Suppressor macrophage treated with lipopolysaccharide for 1 hour (primary cell): ENCODE measurements at regions not wholly inside any gene's neighbourhood (a gene's known extent, or its start where the extent isn't known, plus 50 kb on each side); places are given as distances from the start of the nearest gene placed in this dataset.
"Not testable (repeated sequence)": the region's sequence is repeated elsewhere in the genome, so short reads cannot be mapped to it uniquely, and the experiment has no call there.

Source experiments
- DNase-seq, 3 donors: peaks; one replicate each; pipeline ENCODE4 v3.0.0-alpha.2; 2020 to 2022

GRCh38 chr2:221752781-221753180 is 180.7 kb upstream of the EPHA4 start:
- DNase-seq = no peak

GRCh38 chr2:221750316-221750715 is 178.2 kb upstream of the EPHA4 start:
- no peak for DNase-seq

- no peak for DNase-seq
These were observed 175.3 kb upstream of the EPHA4 start for GRCh38 chr2:221747289-221747972.

GRCh38 chr2:221741496-221742211 is 169.6 kb upstream of the EPHA4 start:
- no peak for DNase-seq

- no peak for DNase-seq
These were observed 159.5 kb upstream of the EPHA4 start for GRCh38 chr2:221731432-221732145.

- no peak for DNase-seq
These were observed 154.9 kb upstream of the EPHA4 start for GRCh38 chr2:221726894-221727513.

GRCh38 chr2:221724631-221725203 is 152.6 kb upstream of the EPHA4 start:
- no peak for DNase-seq

- not testable (repeated sequence) for DNase-seq
These were observed 152.0 kb upstream of the EPHA4 start for GRCh38 chr2:221724117-221724516.

- no peak for DNase-seq
These were observed 144.6 kb upstream of the EPHA4 start for GRCh38 chr2:221716426-221717303.

GRCh38 chr2:221715523-221716247 is 143.6 kb upstream of the EPHA4 start:
- no peak for DNase-seq

GRCh38 chr2:221710744-221711143 is 138.6 kb upstream of the EPHA4 start:
- no peak for DNase-seq

- DNase-seq = no peak
These were observed 136.8 kb upstream of the EPHA4 start for GRCh38 chr2:221708902-221709301.

- DNase-seq = no peak
These were observed 133.2 kb upstream of the EPHA4 start for GRCh38 chr2:221705185-221705877.

- no peak for DNase-seq
These were observed 132.3 kb upstream of the EPHA4 start for GRCh38 chr2:221704442-221704841.

GRCh38 chr2:221693365-221693764 is 121.3 kb upstream of the EPHA4 start:
- DNase-seq = no peak

- DNase-seq = no peak
These were observed 119.5 kb upstream of the EPHA4 start for GRCh38 chr2:221691571-221691970.

GRCh38 chr2:221689140-221689539 is 117.0 kb upstream of the EPHA4 start:
- DNase-seq = no peak

GRCh38 chr2:221680548-221680947 is 108.4 kb upstream of the EPHA4 start:
- no peak for DNase-seq

- DNase-seq = no peak
These were observed 105.6 kb upstream of the EPHA4 start for GRCh38 chr2:221677688-221678087.

GRCh38 chr2:221676566-221677172 is 104.6 kb upstream of the EPHA4 start:
- no peak for DNase-seq
